ENCODE measurements at regions not wholly inside any gene's neighbourhood (a gene's known extent, or its start where the extent isn't known, plus 50 kb on each side); places are given as distances from the start of the nearest gene placed in this dataset.

DNA sequence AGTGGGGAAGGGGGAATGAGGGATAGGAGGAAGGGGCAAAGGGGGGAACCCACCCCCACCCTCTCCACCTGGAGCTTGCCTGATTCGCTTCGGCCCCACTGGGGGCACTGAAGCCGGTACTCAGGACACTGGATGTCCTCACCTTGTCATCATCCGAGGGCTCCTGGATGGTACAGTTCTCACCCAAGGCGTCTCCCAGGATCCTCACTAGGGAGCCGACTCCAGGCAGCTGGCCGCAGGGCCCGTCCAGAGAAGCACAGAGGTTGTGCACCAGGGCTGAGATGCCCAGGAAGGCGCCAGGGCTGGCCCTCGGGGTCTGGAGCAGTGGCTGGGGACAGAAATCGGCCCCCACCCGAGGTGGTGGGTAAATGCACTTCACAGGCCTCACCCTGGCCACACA is 92.3 kb downstream of the LITAF start:
- peak overlapping the region; percentile 57 for H3K27ac ChIP-seq (ENCODE audit: low read depth, low read length)
- no peak overlapping the region for H2AFZ ChIP-seq (ENCODE audit: low read length)
- H4K20me1 ChIP-seq (ENCODE audit: insufficient read depth, low read length): no peaks in the 10 kb centered on the region

DNA sequence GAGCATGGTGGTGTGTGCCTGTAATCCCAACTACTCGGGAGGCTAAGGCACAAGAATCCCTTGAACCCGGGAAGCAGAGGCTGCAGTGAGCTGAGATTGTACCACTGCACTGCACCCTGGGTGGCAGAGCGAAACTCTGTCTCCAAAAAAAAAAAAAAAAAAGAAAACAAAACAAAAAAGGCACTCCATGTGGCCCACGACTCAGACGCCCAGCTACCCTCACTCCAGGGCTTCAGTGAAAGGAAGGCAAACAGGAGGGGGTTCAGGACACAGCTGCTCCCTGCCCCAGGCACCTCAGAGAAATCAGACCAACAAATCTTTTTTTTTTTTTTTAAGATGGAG is 91.7 kb downstream of the LITAF start:
- DNase-seq (ENCODE audit: insufficient read length, low spot score, missing footprints): peak; percentile 65
- H3K36me3 ChIP-seq (ENCODE audit: insufficient read depth, low read length): no peaks in the 10 kb centered on the region
- TF ChIP-seq, protein P1, sequence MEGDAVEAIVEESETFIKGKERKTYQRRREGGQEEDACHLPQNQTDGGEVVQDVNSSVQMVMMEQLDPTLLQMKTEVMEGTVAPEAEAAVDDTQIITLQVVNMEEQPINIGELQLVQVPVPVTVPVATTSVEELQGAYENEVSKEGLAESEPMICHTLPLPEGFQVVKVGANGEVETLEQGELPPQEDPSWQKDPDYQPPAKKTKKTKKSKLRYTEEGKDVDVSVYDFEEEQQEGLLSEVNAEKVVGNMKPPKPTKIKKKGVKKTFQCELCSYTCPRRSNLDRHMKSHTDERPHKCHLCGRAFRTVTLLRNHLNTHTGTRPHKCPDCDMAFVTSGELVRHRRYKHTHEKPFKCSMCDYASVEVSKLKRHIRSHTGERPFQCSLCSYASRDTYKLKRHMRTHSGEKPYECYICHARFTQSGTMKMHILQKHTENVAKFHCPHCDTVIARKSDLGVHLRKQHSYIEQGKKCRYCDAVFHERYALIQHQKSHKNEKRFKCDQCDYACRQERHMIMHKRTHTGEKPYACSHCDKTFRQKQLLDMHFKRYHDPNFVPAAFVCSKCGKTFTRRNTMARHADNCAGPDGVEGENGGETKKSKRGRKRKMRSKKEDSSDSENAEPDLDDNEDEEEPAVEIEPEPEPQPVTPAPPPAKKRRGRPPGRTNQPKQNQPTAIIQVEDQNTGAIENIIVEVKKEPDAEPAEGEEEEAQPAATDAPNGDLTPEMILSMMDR (IDR thresholded peaks at IDR 0.05; ENCODE audit: extremely low read depth, low read depth, low read length): no peak
- no peaks in the 10 kb centered on the region for H3K9me3 ChIP-seq (ENCODE audit: low read depth, low read length)
- no peak overlapping the region for H3K4me3 ChIP-seq (ENCODE audit: insufficient read depth, low read length)
- H2AFZ ChIP-seq (ENCODE audit: low read length): peak overlapping the region; percentile 60
- H3K27me3 ChIP-seq (ENCODE audit: insufficient read depth, low read length): no peaks in the 10 kb centered on the region
- peak overlapping the region; percentile 57 for H3K27ac ChIP-seq (ENCODE audit: low read depth, low read length)
- no peaks in the 10 kb centered on the region for H3K79me2 ChIP-seq (ENCODE audit: insufficient read depth, low read length)
- H3K4me2 ChIP-seq (ENCODE audit: insufficient read depth, low read length): no peak overlapping the region
- no peaks in the 10 kb centered on the region for H4K20me1 ChIP-seq (ENCODE audit: insufficient read depth, low read length)
- H3K4me1 ChIP-seq (ENCODE audit: insufficient read depth, low read length): peaks cover 33% of the 10 kb centered on the region

More for the DNA sequence above, 92.3 kb downstream of the LITAF start:
- TF ChIP-seq, protein P1 (IDR thresholded peaks at IDR 0.05; ENCODE audit: extremely low read depth, low read depth, low read length): no peak
- DNase-seq (ENCODE audit: insufficient read length, low spot score, missing footprints): no peak
- H3K36me3 ChIP-seq (ENCODE audit: insufficient read depth, low read length): no peaks in the 10 kb centered on the region
- H3K9me3 ChIP-seq (ENCODE audit: low read depth, low read length): no peaks in the 10 kb centered on the region
- no peak overlapping the region for H3K4me2 ChIP-seq (ENCODE audit: insufficient read depth, low read length)
- H3K79me2 ChIP-seq (ENCODE audit: insufficient read depth, low read length): no peaks in the 10 kb centered on the region
- H3K4me3 ChIP-seq (ENCODE audit: insufficient read depth, low read length): no peak overlapping the region
- H3K27me3 ChIP-seq (ENCODE audit: insufficient read depth, low read length): no peaks in the 10 kb centered on the region
- peaks cover 33% of the 10 kb centered on the region for H3K4me1 ChIP-seq (ENCODE audit: insufficient read depth, low read length)
